ENCODE measurements at regions not wholly inside any gene's neighbourhood (a gene's known extent, or its start where the extent isn't known, plus 50 kb on each side); places are given as distances from the start of the nearest gene placed in this dataset.

DNA sequence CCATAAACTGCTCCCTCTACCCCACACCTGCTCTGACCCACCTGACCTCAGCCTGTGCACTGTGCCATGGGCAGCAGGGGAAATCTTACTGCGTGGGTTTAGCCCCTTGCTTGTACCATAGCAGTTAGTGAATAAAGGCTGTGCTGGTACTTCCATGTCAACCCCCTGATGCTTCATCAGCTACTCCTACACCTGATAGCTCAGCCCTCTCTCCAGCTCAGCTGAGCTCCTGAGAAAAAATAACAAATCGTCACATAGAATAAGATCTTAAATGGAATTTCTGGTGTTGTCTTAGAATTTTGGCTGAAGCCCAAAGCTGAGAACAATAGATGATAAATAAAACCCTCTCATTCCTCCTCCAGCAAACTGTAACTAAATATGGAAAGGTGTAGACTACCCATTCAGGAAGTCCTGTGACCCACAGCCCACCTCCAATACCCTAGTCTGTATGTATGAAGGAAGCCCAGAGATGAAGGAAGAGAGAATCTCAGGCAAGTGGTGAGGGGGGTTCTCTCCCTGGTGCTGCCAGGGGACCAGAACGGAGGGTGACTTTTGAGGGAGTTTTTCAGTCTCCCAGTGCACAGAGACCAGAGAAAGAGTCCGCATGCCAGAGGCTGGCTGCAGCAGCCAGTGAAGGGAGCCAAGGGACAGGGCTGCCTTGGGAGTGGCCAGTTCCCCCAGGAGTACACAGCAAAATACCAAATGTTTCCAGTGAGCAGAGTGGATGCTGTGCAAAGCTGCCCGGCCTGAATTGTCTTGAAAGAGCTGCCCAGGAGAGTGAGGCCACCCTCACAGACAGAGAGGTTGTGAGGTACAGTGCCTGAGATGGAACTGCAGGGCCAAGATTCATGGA lies 227.3 kb downstream of the QDPR start:
- TF ChIP-seq CTCF (conservative IDR thresholded peaks at IDR 0.05; ENCODE audit: low read depth, low read length) (no peak), EZH2 (IDR thresholded peaks at IDR 0.05; ENCODE audit: low read length, unreplicated experiment) (no peak)
